Activated B cell treated with CpG ODN at 0.5 μM for 24 hours (primary cell): ENCODE measurements at regions not wholly inside any gene's neighbourhood (a gene's known extent, or its start where the extent isn't known, plus 50 kb on each side); places are given as distances from the start of the nearest gene placed in this dataset.

Source experiments
- ATAC-seq: fragments of 200-7000 bp; cut with Tn5 transposase; one replicate; pipeline ENCODE4 v1.10.0; 2021; ENCODE audit warnings: low read depth, mild to moderate bottlenecking, moderate library complexity
- CTCF ChIA-PET: fragments of 350-600 bp; sonication (Branson Sonifier 250); formaldehyde crosslinking; loops from one replicate; lab custom pipeline; 2021; ENCODE audit warnings: antibody characterized with exemption; lab: Charles Lee
- POLR2A ChIA-PET: fragments of 350-600 bp; sonication (Branson Sonifier 250); formaldehyde crosslinking; loops from one replicate; lab custom pipeline; 2021; ENCODE audit warnings: antibody characterized with exemption; lab: Charles Lee
- DNase-seq: peaks from one replicate; pipeline ENCODE4 v3.0.0; 2022
- H3K27ac Mint-ChIP-seq: one replicate; pipeline ENCODE4 v1.8.0; 2020; ENCODE audit warnings: mixed read lengths
- H3K27me3 Mint-ChIP-seq: one replicate; pipeline ENCODE4 v1.8.0; 2021; ENCODE audit warnings: mixed read lengths
- H3K36me3 Mint-ChIP-seq: one replicate; pipeline ENCODE4 v1.8.0; 2021; ENCODE audit warnings: low read depth, mixed read lengths
- H3K4me1 Mint-ChIP-seq: one replicate; pipeline ENCODE4 v1.8.0; 2021; ENCODE audit warnings: mixed read lengths
- H3K4me3 Mint-ChIP-seq: one replicate; pipeline ENCODE4 v1.8.0; 2020; ENCODE audit warnings: mild to moderate bottlenecking, mixed read lengths
- H3K9me3 Mint-ChIP-seq: one replicate; pipeline ENCODE4 v1.8.0; 2020; ENCODE audit warnings: mixed read lengths
- CTCF ChIP-seq: fragments of 200-600 bp; IDR thresholded peaks from one replicate; pipeline ENCODE4 v1.8.0; 2022; ENCODE audit warnings: antibody characterized with exemption, mild to moderate bottlenecking
- intact Hi-C: fragments of 100-400 bp; cut with micrococcal nuclease; formaldehyde crosslinking; loops from one replicate; pipeline ENCODE4 v1.15.1; 2024

GRCh38 chr10:28781296-28781695 is 104.0 kb downstream of the BAMBI start:
- Mint-ChIP-seq H3K4me3 (no peak overlapping the region), H3K9me3 (no peaks in the 10 kb centered on the region), H3K4me1 (no peaks in the 10 kb centered on the region), H3K27ac (no peak overlapping the region), H3K27me3 (no peaks in the 10 kb centered on the region), H3K36me3 (no peaks in the 10 kb centered on the region)
- no peak for TF ChIP-seq CTCF
- no peak for DNase-seq
- intact Hi-C loops: no loop called here
- ATAC-seq: no peak
- CTCF ChIA-PET: no interaction called here
- POLR2A ChIA-PET: no interaction called here

GRCh38 chr10:28783087-28783486 is 105.8 kb downstream of the BAMBI start:
- ChIA-PET POLR2A (no interaction called here), CTCF (no interaction called here)
- no peaks in the 10 kb centered on the region for H3K36me3 Mint-ChIP-seq
- H3K27me3 Mint-ChIP-seq: no peaks in the 10 kb centered on the region
- H3K27ac Mint-ChIP-seq: no peak overlapping the region
- peaks cover under 1% of the 10 kb centered on the region for H3K4me1 Mint-ChIP-seq
- no peak for DNase-seq
- intact Hi-C loops: no loop called here
- H3K4me3 Mint-ChIP-seq: no peak overlapping the region
- TF ChIP-seq CTCF: no peak
- H3K9me3 Mint-ChIP-seq: no peaks in the 10 kb centered on the region
- ATAC-seq: no peak

- H3K27me3 Mint-ChIP-seq: no peaks in the 10 kb centered on the region
- no peaks in the 10 kb centered on the region for H3K9me3 Mint-ChIP-seq
- intact Hi-C loops: no loop called here
- H3K4me3 Mint-ChIP-seq: no peak overlapping the region
- no peak overlapping the region for H3K27ac Mint-ChIP-seq
- H3K4me1 Mint-ChIP-seq: peaks cover 6% of the 10 kb centered on the region
- ATAC-seq (no peak), DNase-seq (no peak)
- ChIA-PET POLR2A (no interaction called here), CTCF (no interaction called here)
- no peak for TF ChIP-seq CTCF
- H3K36me3 Mint-ChIP-seq: no peaks in the 10 kb centered on the region
Observed at GRCh38 chr10:28785018-28785417, 107.7 kb downstream of the BAMBI start.

- H3K27me3 Mint-ChIP-seq: no peaks in the 10 kb centered on the region
- DNase-seq (no peak), ATAC-seq (peak; percentile 84)
- H3K36me3 Mint-ChIP-seq: no peaks in the 10 kb centered on the region
- no peak for TF ChIP-seq CTCF
- no peaks in the 10 kb centered on the region for H3K9me3 Mint-ChIP-seq
- peaks cover 6% of the 10 kb centered on the region for H3K4me1 Mint-ChIP-seq
- no peak overlapping the region for H3K4me3 Mint-ChIP-seq
- H3K27ac Mint-ChIP-seq: peak overlapping the region; percentile 10
- ChIA-PET CTCF (no interaction called here), POLR2A (no interaction called here)
- intact Hi-C loops: loop anchor here (1.0 kb wide), 1 partner anchor 111 kb away; the partner anchor contains the start of gene BAMBI
Observed at GRCh38 chr10:28788252-28788651, 110.9 kb downstream of the BAMBI start.

DNA sequence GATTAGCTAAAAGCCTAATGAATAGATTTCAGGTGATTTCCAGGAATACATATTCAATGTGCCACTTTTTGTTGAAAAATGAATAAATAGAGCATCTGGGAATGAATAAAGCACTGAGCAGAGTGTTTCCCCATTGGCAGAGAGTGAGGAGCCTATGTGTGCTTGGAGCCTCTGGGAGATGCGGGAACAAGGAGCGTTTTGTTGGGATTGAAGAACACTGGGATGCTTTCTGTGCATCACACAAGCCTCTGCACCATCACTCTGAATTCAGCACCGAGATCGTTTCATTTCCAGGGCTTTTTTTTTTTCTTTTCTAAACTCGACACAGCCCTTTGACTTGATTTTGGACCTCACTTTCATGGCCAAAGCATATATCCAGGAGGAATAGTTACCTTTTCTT is 111.4 kb downstream of the BAMBI start:
- CTCF ChIA-PET: no interaction called here

More for the DNA sequence above, 111.4 kb downstream of the BAMBI start:
- no peaks in the 10 kb centered on the region for H3K27me3 Mint-ChIP-seq
- no peaks in the 10 kb centered on the region for H3K9me3 Mint-ChIP-seq
- POLR2A ChIA-PET: no interaction called here
- no peak overlapping the region for H3K4me3 Mint-ChIP-seq
- intact Hi-C loops: loop anchor here (1.0 kb wide), 1 partner anchor 111 kb away; the partner anchor contains the start of gene BAMBI
- peaks cover 6% of the 10 kb centered on the region for H3K4me1 Mint-ChIP-seq
- H3K36me3 Mint-ChIP-seq: no peaks in the 10 kb centered on the region
- DNase-seq (no peak), ATAC-seq (no peak)
- no peak for TF ChIP-seq CTCF
- H3K27ac Mint-ChIP-seq: no peak overlapping the region
